ENCODE measurements at regions not wholly inside any gene's neighbourhood (a gene's known extent, or its start where the extent isn't known, plus 50 kb on each side); places are given as distances from the start of the nearest gene placed in this dataset.

DNA sequence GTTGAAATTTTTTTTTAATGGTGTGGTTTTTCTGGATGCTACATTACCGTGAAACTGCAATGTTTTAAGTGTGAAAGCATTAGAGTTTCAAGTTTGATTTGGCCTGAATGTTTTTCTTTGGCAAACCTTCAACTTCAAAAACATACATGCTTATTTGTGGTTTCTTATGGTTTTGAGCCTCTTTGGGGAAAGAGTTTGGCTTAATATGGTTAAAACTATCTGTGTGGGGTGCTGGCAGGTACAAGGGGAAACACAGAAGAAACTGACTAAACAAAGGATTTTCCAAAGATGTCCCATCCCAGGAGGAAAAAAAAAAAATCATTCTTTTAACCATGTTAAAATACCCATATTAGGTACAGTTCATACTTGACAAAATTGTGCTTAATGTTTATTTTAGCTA lies 121.1 kb downstream of the HGF start:
- no peak for DNase-seq (ENCODE audit: low spot score)

DNA sequence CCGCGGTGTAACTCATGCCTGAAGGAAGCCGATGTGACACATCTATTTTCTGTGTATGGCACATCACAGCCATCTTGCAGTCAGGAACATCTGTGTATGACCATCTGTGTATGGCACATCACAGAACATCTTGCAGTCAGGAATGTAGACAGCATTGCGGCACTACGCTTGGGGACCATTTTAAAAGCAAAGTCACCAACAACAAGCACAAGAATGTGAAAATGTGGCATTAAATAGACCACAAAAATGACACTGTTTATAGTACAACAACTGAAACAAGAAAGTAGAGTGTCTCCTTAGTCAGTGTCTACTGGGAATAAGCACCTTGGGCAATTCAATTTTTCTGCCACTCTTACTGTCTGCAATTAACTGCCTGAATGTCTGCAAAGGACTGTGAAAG lies 124.4 kb downstream of the HGF start:
- DNase-seq (ENCODE audit: low spot score): no peak

- DNase-seq (ENCODE audit: low spot score): no peak
Measured at GRCh38 chr7:81641873-81642272, 128.0 kb downstream of the HGF start.

DNA sequence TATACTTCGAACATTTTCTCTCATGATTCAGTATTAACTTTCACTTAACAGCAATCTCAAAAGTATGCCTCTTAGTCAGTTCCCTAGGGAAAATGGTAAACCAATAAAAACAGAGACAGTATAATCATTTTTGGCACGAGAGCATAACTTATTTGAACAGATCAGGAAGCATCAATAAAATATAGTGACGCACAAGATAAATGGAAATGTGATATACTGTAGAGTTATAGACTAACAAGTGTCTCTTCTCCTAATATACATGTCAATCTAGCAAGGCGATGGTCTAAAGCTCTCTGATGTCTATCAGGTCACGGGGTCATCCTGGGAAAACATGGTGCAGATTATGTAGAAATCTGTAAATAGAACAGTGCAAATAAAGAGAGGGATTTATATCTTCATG lies 131.6 kb downstream of the HGF start:
- no peak for DNase-seq (ENCODE audit: low spot score)

DNA sequence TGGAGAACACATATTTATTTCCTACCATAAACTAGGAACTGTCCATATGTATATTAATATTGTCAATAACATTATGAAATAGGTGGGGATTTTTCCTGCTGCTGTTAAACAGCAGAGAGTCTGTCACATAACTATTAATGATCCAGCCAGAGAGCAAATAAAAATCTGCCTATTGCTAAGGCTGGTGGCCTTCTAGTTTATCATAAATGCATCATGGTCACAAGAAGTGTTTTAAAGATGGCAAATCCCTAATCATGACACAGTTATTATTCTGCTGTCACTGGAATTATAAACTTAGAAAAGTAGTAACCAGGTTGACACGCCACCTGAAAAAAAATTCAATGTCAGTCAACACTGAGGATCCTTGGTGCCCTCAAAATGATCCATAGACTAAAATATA lies 132.3 kb downstream of the HGF start:
- DNase-seq (ENCODE audit: low spot score): no peak

- no peak for DNase-seq (ENCODE audit: low spot score)
Measured at GRCh38 chr7:81632418-81632817, 137.4 kb downstream of the HGF start.

DNA sequence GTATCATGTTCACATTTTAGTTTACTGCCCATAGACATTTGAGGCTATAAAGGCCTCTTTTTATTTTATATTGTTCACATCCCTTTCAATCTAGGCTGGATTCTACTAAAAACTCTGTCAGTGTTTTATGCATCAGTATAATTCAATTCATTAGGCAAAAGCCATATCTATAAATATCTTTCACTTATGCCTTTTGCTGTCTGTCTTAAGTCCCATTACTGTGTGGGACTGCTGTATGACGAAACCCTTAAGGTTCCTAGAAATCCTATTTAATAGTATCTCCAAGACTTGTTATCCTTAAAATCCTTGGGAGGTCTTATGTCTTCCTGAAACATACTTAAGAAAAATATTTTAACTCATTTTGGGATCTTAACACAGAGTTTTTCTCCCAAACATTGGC lies 139.2 kb downstream of the HGF start:
- DNase-seq (ENCODE audit: low spot score): no peak

DNA sequence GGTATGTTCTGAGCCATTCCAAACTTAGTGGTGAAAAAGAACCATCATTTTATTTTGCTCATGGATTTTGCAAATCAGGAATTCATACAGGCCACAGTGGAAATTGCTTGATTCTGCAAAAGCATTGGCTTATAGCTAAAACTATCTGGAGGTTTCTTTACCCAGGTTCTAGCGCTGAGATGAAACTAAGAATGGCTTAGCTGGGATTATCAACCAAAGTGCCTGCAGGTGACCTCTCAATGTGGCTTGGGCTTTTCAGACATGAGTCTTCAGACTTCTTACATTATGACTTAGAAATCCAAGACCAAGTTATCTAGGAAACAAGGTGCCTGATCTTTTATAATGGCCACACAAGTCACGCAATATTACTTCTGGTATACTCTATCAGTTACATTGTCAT lies 140.1 kb downstream of the HGF start:
- no peak for DNase-seq (ENCODE audit: low spot score)

- no peak for DNase-seq (ENCODE audit: low spot score)
Measured at GRCh38 chr7:81628951-81629350, 140.9 kb downstream of the HGF start.

DNA sequence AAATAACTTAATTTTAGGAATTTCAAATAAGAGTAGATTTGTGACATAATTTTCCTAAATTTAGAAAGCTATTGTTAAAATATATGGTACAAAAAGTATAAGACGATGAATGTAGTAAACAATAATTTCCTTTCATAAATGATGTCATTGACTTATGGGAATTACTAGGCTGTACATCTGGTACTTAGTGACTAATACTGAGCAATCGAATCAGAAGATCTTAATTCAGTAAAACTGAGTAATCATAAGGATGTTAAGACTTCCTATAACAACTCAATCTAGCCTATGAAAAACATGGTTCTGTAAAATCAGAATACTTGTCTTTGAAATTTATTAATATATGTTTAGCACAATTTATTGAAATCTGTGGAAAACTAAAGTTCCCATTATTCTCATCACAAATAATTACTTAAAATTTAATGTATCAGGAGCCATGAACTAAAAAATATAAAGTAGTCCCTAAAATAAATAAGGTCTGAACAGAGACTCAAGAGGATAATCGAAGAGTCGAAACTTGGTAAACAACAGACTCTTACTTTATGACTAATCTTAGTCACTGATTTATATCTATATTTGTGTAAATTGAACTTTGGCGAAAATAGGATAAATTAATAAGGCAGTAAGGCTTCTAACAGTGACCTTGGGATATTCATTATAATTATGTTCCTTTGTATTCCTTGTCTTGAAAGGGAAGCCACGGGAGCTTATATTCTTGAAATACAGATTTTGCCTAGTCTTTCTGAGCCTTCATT lies 142.1 kb downstream of the HGF start:
- DNase-seq (ENCODE audit: low spot score): no peak

DNA sequence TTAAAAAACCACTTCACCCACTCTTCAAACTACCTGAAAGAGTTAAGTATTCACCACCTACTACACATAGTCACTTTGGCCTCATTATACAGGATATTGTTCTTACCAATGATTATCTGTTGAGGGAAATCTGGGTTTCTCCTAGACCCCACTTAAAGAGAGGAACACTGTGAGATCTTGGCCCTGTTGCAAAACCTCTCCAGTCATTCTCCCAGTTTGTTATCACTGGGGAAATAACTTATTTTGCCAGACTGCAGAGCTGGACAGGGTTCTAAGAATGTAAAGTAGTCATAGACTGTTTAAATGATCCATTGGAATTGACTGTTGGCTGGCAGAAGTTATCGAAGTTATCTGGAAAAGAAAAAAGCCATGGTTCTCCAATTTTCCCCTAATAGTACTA lies 143.8 kb downstream of the HGF start:
- DNase-seq (ENCODE audit: low spot score): no peak

- no peak for DNase-seq (ENCODE audit: low spot score)
Measured at GRCh38 chr7:81624650-81625631, 144.9 kb downstream of the HGF start.

- DNase-seq (ENCODE audit: low spot score): no peak
Measured at GRCh38 chr7:81624021-81624592, 145.7 kb downstream of the HGF start.

GRCh38 chr7:81623251-81623855 lies 146.5 kb downstream of the HGF start:
- DNase-seq (ENCODE audit: low spot score): no peak

- no peak for DNase-seq (ENCODE audit: low spot score)
Measured at GRCh38 chr7:81621893-81622292, 148.0 kb downstream of the HGF start.

- no peak for DNase-seq (ENCODE audit: low spot score)
Measured at GRCh38 chr7:81618396-81619014, 151.3 kb downstream of the HGF start.

DNA sequence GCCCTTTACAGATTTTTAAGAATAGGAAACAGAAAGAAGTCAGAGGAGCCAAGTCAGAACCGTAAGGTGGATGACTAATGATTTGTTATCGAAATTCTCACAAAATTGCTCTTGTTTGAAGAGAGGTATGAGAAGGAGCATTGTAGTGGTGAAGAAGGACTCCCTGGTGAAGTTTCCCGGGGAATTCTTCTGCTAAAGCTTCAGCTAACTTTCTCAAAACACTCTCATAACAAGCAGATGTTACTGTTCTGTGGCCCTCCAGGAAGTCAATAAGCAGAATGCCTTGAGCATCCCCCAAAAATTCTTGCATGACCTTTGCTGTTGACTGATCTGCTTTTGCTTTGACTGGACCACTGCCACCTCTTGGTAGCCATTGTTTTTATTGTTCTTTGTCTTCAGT lies 152.9 kb downstream of the HGF start:
- DNase-seq (ENCODE audit: low spot score): no peak

GRCh38 chr7:81611805-81612204 lies 158.0 kb downstream of the HGF start:
- no peak for DNase-seq (ENCODE audit: low spot score)

DNA sequence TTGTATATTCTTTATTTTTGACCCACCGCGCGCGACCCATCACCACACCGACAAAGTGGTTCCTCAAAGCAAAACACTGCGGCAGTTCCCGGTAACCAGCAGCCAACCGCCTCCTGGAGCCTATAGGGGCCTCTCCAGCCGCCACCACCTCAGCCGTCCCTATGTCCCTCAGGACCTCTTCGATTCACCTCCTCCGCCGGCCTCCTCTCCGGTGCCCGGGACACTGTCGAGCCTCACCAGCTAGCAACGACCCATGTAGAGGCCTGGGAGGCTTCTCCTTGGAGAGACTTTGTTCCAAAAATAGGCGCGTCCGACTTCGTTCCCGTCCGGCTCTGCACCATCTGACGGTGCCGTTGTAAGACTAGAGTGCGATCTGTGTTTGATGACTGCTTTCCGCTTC lies 158.8 kb downstream of the HGF start:
- no peak for DNase-seq (ENCODE audit: low spot score)

GRCh38 chr7:81608748-81609382 lies 161.0 kb downstream of the HGF start:
- DNase-seq (ENCODE audit: low spot score): no peak

- DNase-seq (ENCODE audit: low spot score): no peak
Measured at GRCh38 chr7:81607987-81608386, 161.9 kb downstream of the HGF start.
